ENCODE measurements at regions not wholly inside any gene's neighbourhood (a gene's known extent, or its start where the extent isn't known, plus 50 kb on each side); places are given as distances from the start of the nearest gene placed in this dataset.

DNA sequence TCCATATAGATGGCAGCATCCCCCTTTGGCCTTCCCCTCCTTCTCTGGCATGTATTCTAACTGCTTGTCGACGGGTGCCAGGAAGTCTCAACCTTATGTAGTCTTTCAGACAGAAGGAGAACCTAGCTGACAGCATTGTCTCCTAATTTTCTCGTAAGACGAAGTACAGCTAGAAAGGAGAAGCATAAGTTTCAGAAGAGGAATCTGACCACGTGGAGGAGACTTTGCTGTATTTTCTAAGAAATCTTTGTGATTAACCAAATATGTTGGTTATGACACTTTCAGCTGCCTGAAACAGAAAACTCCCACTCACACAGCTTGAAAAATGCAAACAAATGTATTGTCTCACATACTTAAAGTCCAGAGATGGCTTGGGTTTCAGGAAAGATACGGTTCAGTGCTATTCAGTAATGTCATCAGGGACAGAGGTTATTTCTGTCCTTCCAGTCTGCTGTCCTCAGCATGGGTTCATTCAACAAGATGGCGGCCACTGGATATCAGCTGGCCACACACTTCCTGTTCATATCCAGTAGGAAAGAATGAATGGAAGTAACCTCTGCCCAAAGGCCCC is 109.5 kb upstream of the ZNF648 start:
- intact Hi-C loops (cut with DNase I) = no loop called here
- no peak overlapping the region for H3K4me3 ChIP-seq
- no peak for DNase-seq (ENCODE audit: low spot score)
- H3K4me1 ChIP-seq (replicated peaks) = peaks cover 10% of the 10 kb centered on the region
- no peak overlapping the region for H3K27ac ChIP-seq
- H3K36me3 ChIP-seq = no peaks in the 10 kb centered on the region
- no peaks in the 10 kb centered on the region for H3K27me3 ChIP-seq (replicated peaks; ENCODE audit: insufficient read depth)
- TF ChIP-seq POLR2A (IDR thresholded peaks at IDR 0.05) (no peak), CTCF (IDR thresholded peaks at IDR 0.05) (no peak)
- no peaks in the 10 kb centered on the region for H3K9me3 ChIP-seq
- 60% methylated on average over 7 of the region's 7 CpGs for WGBS

DNA sequence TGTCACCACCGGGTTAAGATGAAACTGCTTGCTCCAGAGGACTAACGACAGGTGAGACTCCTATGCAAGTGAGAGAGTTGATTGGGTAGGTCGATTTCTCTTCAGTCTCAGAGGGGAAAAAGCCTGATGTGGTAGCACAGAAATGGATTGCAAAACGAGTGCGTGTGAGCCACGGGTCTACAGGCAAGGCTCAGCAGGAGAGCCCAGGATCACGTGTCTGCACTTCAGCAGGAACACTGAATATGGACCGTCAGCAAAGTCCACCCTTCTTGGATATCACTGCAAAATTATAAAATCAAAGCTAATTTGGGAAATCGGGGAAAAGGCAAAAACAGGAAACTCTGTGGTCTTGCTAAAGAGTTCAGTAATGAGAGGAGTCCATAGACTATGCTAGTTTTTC is 107.7 kb upstream of the ZNF648 start:
- DNase-seq (ENCODE audit: low spot score) = no peak
- no peaks in the 10 kb centered on the region for H3K9me3 ChIP-seq
- H3K27me3 ChIP-seq (replicated peaks; ENCODE audit: insufficient read depth) = no peaks in the 10 kb centered on the region
- 71% methylated on average over 9 of the region's 9 CpGs for WGBS
- no peak for TF ChIP-seq POLR2AphosphoS5 (IDR thresholded peaks at IDR 0.05)
- TF ChIP-seq CTCF (IDR thresholded peaks at IDR 0.05) = no peak
- no peak for TF ChIP-seq POLR2A (IDR thresholded peaks at IDR 0.05)
- no peak overlapping the region for H3K27ac ChIP-seq
- intact Hi-C loops (cut with DNase I) = no loop called here
- no peaks in the 10 kb centered on the region for H3K36me3 ChIP-seq
- peaks cover 6% of the 10 kb centered on the region for H3K4me1 ChIP-seq (replicated peaks)
- no peak overlapping the region for H3K4me3 ChIP-seq

DNA sequence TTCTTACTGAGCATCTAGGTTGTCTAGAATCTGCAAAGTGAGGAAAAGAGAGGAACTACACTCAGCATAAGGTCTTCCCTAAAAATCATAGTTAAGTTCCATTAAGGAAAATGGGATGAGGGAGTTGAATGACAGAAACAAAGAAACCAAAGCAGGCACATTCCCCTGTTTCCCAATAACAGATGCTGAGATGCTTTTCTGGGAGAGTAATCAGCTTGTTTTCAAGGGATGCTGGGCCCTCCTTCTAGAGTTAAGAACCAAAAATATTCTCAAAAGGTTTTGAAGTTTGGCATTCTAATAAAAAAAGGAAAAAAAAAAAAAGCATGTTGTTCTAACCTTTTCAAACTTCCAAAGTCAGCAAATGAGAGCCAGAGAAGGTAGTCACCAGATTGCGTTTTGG is 105.2 kb upstream of the ZNF648 start:
- Histone ChIP-seq H3K4me3 (no peak overlapping the region), H3K27me3 (replicated peaks; ENCODE audit: insufficient read depth) (no peaks in the 10 kb centered on the region), H3K9me3 (no peaks in the 10 kb centered on the region), H3K27ac (no peak overlapping the region), H3K36me3 (no peaks in the 10 kb centered on the region), H3K4me1 (replicated peaks) (no peaks in the 10 kb centered on the region)
- no peak for DNase-seq (ENCODE audit: low spot score)
- 92% methylated on average over 1 of the region's 1 CpG for WGBS
- no peak for TF ChIP-seq POLR2AphosphoS5 (IDR thresholded peaks at IDR 0.05)
- TF ChIP-seq POLR2A (IDR thresholded peaks at IDR 0.05) = no peak
- no peak for TF ChIP-seq CTCF (IDR thresholded peaks at IDR 0.05)
- intact Hi-C loops (cut with DNase I) = no loop called here

DNA sequence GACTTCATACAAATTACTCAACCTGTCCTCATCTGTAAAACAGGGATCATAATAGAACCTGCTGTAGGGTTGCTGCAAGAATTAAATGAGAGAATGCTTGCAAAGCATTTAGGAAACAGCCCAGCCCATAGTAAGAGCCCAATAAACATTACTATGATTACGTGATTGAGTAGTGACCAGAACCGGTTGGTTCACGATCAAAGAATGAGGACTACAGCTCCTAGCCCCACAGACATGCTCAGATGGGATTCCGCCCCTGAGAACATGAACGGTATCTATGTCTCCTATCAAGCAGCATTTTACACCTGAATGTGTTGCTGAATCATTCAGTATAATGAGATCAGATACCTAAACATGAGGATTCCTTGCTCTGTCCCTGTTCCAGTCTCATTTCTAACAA is 104.8 kb upstream of the ZNF648 start:
- intact Hi-C loops (cut with DNase I) = no loop called here
- no peak for DNase-seq (ENCODE audit: low spot score)
- Histone ChIP-seq H3K27ac (no peak overlapping the region), H3K9me3 (no peaks in the 10 kb centered on the region), H3K4me3 (no peak overlapping the region), H3K4me1 (replicated peaks) (no peaks in the 10 kb centered on the region), H3K27me3 (replicated peaks; ENCODE audit: insufficient read depth) (no peaks in the 10 kb centered on the region), H3K36me3 (no peaks in the 10 kb centered on the region)
- 68% methylated on average over 5 of the region's 5 CpGs for WGBS
- TF ChIP-seq POLR2A (IDR thresholded peaks at IDR 0.05) (no peak), POLR2AphosphoS5 (IDR thresholded peaks at IDR 0.05) (no peak), CTCF (IDR thresholded peaks at IDR 0.05) (no peak)

GRCh38 chr1:182164273-182164672 is 102.8 kb upstream of the ZNF648 start:
- Histone ChIP-seq H3K36me3 (no peaks in the 10 kb centered on the region), H3K27ac (no peak overlapping the region), H3K4me1 (replicated peaks) (no peaks in the 10 kb centered on the region), H3K27me3 (replicated peaks; ENCODE audit: insufficient read depth) (no peaks in the 10 kb centered on the region), H3K9me3 (no peaks in the 10 kb centered on the region), H3K4me3 (no peak overlapping the region)
- 70% methylated on average over 2 of the region's 2 CpGs for WGBS
- TF ChIP-seq POLR2A (IDR thresholded peaks at IDR 0.05) (no peak), POLR2AphosphoS5 (IDR thresholded peaks at IDR 0.05) (no peak), CTCF (IDR thresholded peaks at IDR 0.05) (no peak)
- no peak for DNase-seq (ENCODE audit: low spot score)
- intact Hi-C loops (cut with DNase I) = no loop called here
